Loucy (cell line): ENCODE measurements at regions not wholly inside any gene's neighbourhood (a gene's known extent, or its start where the extent isn't known, plus 50 kb on each side); places are given as distances from the start of the nearest gene placed in this dataset.

ENCODE experiments used
- EZH2phosphoT487 ChIP-seq: fragments of 200-600 bp; IDR thresholded peaks from 2 replicates; pipeline ENCODE4 v1.6.1; 2018; ENCODE audit warnings: antibody characterized with exemption, mild to moderate bottlenecking, moderate library complexity, borderline replicate concordance
- TF ChIP-seq, protein P1 (sequence below): fragments of 200-600 bp; sonication (generic); conservative IDR thresholded peaks from 2 replicates; pipeline ENCODE4 v1.5.1; 2014; ENCODE audit warnings: mild to moderate bottlenecking, antibody characterized with exemption, low read length

DNA sequence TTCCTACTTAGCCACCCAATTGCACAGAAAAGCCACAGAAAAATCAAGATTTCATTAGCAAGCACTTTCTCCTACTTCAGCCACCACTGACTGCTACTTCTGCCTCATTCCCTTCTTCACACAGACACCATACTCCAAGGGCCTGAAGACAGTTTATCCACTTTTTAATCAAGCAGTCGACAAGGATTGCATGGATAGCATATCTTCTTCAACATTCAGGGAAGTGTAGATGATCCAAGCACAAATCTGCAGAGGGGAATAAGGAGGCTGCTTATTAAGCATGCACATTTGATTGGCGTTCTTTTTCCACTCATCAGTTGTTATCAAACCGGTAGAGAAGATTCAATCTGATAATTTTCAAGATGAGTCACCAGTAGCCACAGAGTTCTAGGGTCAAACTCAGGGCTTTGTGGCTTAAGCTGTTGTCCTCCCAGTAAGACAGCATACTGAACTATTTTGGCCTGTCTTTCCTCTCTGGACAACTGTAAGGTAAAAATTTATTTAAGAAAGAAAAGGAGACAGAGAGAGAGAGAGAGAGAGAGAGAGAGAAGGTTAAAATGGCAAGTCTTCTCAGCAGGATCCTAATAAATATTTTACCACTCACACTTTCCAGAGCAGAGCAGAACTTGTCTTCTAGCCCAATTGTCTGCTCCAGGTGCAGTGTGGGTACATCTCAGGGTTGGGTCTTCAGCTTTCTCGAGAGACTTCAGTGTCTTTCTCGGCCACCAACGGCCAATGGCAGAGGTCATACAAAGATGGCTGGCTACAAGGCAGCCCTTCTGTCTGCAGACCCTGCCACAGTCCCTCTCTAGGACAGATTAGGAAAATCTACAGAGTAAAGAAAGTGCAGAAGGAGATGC lies 80.6 kb upstream of the BHLHE40 start:
- TF ChIP-seq, protein P1, sequence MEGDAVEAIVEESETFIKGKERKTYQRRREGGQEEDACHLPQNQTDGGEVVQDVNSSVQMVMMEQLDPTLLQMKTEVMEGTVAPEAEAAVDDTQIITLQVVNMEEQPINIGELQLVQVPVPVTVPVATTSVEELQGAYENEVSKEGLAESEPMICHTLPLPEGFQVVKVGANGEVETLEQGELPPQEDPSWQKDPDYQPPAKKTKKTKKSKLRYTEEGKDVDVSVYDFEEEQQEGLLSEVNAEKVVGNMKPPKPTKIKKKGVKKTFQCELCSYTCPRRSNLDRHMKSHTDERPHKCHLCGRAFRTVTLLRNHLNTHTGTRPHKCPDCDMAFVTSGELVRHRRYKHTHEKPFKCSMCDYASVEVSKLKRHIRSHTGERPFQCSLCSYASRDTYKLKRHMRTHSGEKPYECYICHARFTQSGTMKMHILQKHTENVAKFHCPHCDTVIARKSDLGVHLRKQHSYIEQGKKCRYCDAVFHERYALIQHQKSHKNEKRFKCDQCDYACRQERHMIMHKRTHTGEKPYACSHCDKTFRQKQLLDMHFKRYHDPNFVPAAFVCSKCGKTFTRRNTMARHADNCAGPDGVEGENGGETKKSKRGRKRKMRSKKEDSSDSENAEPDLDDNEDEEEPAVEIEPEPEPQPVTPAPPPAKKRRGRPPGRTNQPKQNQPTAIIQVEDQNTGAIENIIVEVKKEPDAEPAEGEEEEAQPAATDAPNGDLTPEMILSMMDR = no peak
- TF ChIP-seq EZH2phosphoT487 = no peak
